K562 (cell line): ENCODE measurements at regions not wholly inside any gene's neighbourhood (a gene's known extent, or its start where the extent isn't known, plus 50 kb on each side); places are given as distances from the start of the nearest gene placed in this dataset.

Source experiments
- ARHGAP35 ChIP-seq: fragments of 450-650 bp; IDR thresholded peaks from 2 replicates; pipeline ENCODE4 v1.6.1; 2018; ENCODE audit not compliant: partially characterized antibody
- DACH1 ChIP-seq: fragments of 450-650 bp; IDR thresholded peaks from 2 replicates; pipeline ENCODE4 v1.6.1; 2018; ENCODE audit not compliant: partially characterized antibody
- EGR1 ChIP-seq: fragments of 450-650 bp; conservative IDR thresholded peaks from 2 replicates; pipeline ENCODE4 v1.6.1; 2017; ENCODE audit warnings: mild to moderate bottlenecking
- KLF6 ChIP-seq: fragments of 250-450 bp; sonication (Bioruptor Pico); IDR thresholded peaks from 2 replicates; pipeline ENCODE4 v1.4.0; 2020; ENCODE audit warnings: mild to moderate bottlenecking, moderate library complexity, borderline replicate concordance
- NCOA2 ChIP-seq, 2 experiments: fragments of 450-650 bp; IDR thresholded peaks; 2 replicates each; pipeline ENCODE4 v1.6.1; 2018; ENCODE audit warnings: mild to moderate bottlenecking in 2 of 2, moderate library complexity in 1 of 2; ENCODE audit not compliant: partially characterized antibody in 2 of 2
- NCOA6 ChIP-seq: fragments of 450-650 bp; IDR thresholded peaks from 2 replicates; pipeline ENCODE4 v1.6.1; 2017; ENCODE audit warnings: mild to moderate bottlenecking
- NEUROD1 ChIP-seq: fragments of 150-350 bp; IDR thresholded peaks from 2 replicates; pipeline ENCODE4 v1.6.1; 2014; ENCODE audit warnings: borderline replicate concordance, low read length, low read depth; ENCODE audit not compliant: partially characterized antibody
- RBM15 ChIP-seq: fragments of 200-400 bp; formaldehyde crosslinking; IDR thresholded peaks from 2 replicates; pipeline ENCODE4 v1.6.1; 2018; ENCODE audit warnings: mild to moderate bottlenecking, low read length, moderate library complexity; ENCODE audit not compliant: insufficient read depth
- RUNX1 ChIP-seq: sonication (generic); IDR thresholded peaks from 2 replicates; pipeline ENCODE4 v1.6.1; 2016; ENCODE audit warnings: antibody characterized with exemption, low read depth
- ZC3H8 ChIP-seq: fragments of 450-650 bp; IDR thresholded peaks from 2 replicates; pipeline ENCODE4 v1.6.1; 2017
- TF ChIP-seq, protein P1 (sequence below), 3 experiments: fragments of 200-800 bp in 1 of 3; fragments of 250-450 bp in 1 of 3; fragments of 450-650 bp in 1 of 3; sonication (Bioruptor Pico) in 1 of 3; sonication (Bioruptor generic) in 1 of 3; formaldehyde crosslinking in 1 of 3; IDR thresholded peaks; 2 replicates each; pipeline versions ENCODE4 v1.6.1 to v1.8.0; 2016 to 2022; ENCODE audit warnings: mild to moderate bottlenecking in 2 of 3, missing genetic modification characterization in 2 of 3, missing compliant biosample characterization in 1 of 3, moderate library complexity in 1 of 3
- TF ChIP-seq, protein P2 (sequence below), 3 experiments: IDR thresholded peaks in 2 of 3; conservative IDR thresholded peaks in 1 of 3; 2 replicates each; pipeline ENCODE4 v1.5.1; 2011 to 2012; ENCODE audit warnings: low read length in 3 of 3, mild to moderate bottlenecking in 3 of 3, control low read depth in 2 of 3, improper control_type of control experiment in 1 of 3, inconsistent platforms in 1 of 3, low read depth in 1 of 3, mixed read lengths in 1 of 3, moderate library complexity in 1 of 3; ENCODE audit not compliant: insufficient read depth in 2 of 3
- TF ChIP-seq, protein P3 (sequence below): sonication (generic); formaldehyde crosslinking; IDR thresholded peaks from 2 replicates; pipeline ENCODE4 v1.8.0; 2022; ENCODE audit warnings: mild to moderate bottlenecking, missing genetic modification reagents, borderline replicate concordance

DNA sequence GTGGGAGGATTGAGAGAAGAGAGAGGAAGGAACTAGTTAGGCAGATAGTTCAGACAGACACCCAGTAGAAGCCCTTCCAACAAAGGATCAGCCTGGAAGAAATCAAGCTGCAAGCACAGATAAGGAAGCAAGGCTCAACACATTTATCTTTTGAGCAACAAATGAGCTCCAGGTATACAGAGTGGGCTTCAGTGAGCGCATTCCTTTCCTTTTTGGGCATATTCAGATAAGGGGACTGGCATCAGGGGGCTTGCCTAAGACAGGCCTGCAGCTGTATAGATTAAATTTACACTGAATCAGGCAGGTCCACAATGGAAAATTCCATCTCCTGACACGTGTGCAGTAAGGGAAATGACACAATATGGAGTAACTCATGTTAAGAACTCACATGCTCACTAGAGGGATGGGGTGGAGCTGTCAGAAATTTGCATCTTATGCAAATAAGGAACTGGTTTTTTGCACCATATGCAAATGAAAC lies 147.2 kb downstream of the AKR1D1 start (continued):
- TF ChIP-seq NEUROD1 (no peak), RBM15 (no peak), ZC3H8 (no peak), NCOA2 (IDR thresholded peaks at IDR 0.05; ENCODE audit: partially characterized antibody in 2 of 2) (no peak), KLF6 (peak; percentile 92), ARHGAP35 (no peak), NCOA6 (no peak), RUNX1 (no peak), EGR1 (no peak), DACH1 (no peak)
- TF ChIP-seq, protein P1, sequence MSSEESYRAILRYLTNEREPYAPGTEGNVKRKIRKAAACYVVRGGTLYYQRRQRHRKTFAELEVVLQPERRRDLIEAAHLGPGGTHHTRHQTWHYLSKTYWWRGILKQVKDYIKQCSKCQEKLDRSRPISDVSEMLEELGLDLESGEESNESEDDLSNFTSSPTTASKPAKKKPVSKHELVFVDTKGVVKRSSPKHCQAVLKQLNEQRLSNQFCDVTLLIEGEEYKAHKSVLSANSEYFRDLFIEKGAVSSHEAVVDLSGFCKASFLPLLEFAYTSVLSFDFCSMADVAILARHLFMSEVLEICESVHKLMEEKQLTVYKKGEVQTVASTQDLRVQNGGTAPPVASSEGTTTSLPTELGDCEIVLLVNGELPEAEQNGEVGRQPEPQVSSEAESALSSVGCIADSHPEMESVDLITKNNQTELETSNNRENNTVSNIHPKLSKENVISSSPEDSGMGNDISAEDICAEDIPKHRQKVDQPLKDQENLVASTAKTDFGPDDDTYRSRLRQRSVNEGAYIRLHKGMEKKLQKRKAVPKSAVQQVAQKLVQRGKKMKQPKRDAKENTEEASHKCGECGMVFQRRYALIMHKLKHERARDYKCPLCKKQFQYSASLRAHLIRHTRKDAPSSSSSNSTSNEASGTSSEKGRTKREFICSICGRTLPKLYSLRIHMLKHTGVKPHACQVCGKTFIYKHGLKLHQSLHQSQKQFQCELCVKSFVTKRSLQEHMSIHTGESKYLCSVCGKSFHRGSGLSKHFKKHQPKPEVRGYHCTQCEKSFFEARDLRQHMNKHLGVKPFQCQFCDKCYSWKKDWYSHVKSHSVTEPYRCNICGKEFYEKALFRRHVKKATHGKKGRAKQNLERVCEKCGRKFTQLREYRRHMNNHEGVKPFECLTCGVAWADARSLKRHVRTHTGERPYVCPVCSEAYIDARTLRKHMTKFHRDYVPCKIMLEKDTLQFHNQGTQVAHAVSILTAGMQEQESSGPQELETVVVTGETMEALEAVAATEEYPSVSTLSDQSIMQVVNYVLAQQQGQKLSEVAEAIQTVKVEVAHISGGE (CRISPR knock-in tag; IDR thresholded peaks at IDR 0.05), result peak in 1 of 3 experiments; percentile 42; a peak in 1 of 6 replicates
- TF ChIP-seq, protein P2, sequence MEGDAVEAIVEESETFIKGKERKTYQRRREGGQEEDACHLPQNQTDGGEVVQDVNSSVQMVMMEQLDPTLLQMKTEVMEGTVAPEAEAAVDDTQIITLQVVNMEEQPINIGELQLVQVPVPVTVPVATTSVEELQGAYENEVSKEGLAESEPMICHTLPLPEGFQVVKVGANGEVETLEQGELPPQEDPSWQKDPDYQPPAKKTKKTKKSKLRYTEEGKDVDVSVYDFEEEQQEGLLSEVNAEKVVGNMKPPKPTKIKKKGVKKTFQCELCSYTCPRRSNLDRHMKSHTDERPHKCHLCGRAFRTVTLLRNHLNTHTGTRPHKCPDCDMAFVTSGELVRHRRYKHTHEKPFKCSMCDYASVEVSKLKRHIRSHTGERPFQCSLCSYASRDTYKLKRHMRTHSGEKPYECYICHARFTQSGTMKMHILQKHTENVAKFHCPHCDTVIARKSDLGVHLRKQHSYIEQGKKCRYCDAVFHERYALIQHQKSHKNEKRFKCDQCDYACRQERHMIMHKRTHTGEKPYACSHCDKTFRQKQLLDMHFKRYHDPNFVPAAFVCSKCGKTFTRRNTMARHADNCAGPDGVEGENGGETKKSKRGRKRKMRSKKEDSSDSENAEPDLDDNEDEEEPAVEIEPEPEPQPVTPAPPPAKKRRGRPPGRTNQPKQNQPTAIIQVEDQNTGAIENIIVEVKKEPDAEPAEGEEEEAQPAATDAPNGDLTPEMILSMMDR (IDR thresholded peaks at IDR 0.05 in 2 of 3, conservative IDR thresholded peaks at IDR 0.05 in 1 of 3; ENCODE audit: insufficient read depth in 2 of 3, low read depth in 1 of 3, low read length in 3 of 3), result no peak
- TF ChIP-seq, protein P3, sequence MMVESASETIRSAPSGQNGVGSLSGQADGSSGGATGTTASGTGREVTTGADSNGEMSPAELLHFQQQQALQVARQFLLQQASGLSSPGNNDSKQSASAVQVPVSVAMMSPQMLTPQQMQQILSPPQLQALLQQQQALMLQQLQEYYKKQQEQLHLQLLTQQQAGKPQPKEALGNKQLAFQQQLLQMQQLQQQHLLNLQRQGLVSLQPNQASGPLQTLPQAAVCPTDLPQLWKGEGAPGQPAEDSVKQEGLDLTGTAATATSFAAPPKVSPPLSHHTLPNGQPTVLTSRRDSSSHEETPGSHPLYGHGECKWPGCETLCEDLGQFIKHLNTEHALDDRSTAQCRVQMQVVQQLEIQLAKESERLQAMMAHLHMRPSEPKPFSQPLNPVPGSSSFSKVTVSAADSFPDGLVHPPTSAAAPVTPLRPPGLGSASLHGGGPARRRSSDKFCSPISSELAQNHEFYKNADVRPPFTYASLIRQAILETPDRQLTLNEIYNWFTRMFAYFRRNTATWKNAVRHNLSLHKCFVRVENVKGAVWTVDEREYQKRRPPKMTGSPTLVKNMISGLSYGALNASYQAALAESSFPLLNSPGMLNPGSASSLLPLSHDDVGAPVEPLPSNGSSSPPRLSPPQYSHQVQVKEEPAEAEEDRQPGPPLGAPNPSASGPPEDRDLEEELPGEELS (CRISPR knock-in tag), result no peak
